Common myeloid progenitor, CD34-positive (primary cell): ENCODE measurements at regions not wholly inside any gene's neighbourhood (a gene's known extent, or its start where the extent isn't known, plus 50 kb on each side); places are given as distances from the start of the nearest gene placed in this dataset.

Experiments used
- CTCF ChIA-PET: fragments of 350-600 bp; sonication (Branson Sonifier 250); formaldehyde crosslinking; loops from one replicate; lab custom pipeline; 2021; ENCODE audit warnings: antibody characterized with exemption; lab: Charles Lee
- POLR2A ChIA-PET: fragments of 350-600 bp; sonication (Branson Sonifier 250); formaldehyde crosslinking; loops from one replicate; lab custom pipeline; 2021; ENCODE audit warnings: antibody characterized with exemption; lab: Charles Lee
- DNase-seq, 3 donors: peaks; one replicate each; pipeline versions ENCODE4 v3.0.0 to v3.0.0-alpha.2; 2013
- H3K27ac ChIP-seq, 2 experiments: 1 replicate in 1 of 2; 2 replicates in 1 of 2; pipeline ENCODE4 v1.7.0; 2013; ENCODE audit warnings: inconsistent platforms in 2 of 2, low read length in 2 of 2, mild to moderate bottlenecking in 2 of 2, low read depth in 1 of 2, moderate library complexity in 1 of 2; ENCODE audit not compliant: severe bottlenecking in 2 of 2, insufficient read depth in 1 of 2, poor library complexity in 1 of 2
- H3K27me3 ChIP-seq, 5 experiments: replicated peaks in 2 of 5; 1 replicate in 3 of 5; 2 replicates in 2 of 5; pipeline versions ENCODE4 v1.6.1 to v1.7.0; 2013; ENCODE audit warnings: low read length in 4 of 5, mild to moderate bottlenecking in 2 of 5, moderate library complexity in 2 of 5, inconsistent platforms in 1 of 5; ENCODE audit not compliant: insufficient read depth in 5 of 5, control insufficient read depth in 4 of 5
- H3K36me3 ChIP-seq, 4 experiments: 1 replicate in 2 of 4; 2 replicates in 2 of 4; pipeline versions ENCODE4 v1.6.1 to v1.7.0; 2013; ENCODE audit warnings: low read length in 3 of 4, control low read depth in 1 of 4, mild to moderate bottlenecking in 1 of 4; ENCODE audit not compliant: control insufficient read depth in 4 of 4, insufficient read depth in 4 of 4
- H3K4me1 ChIP-seq, 4 experiments: 1 replicate in 3 of 4; 2 replicates in 1 of 4; pipeline versions ENCODE4 v1.6.1 to v1.7.1; 2013; ENCODE audit warnings: low read length in 3 of 4, mild to moderate bottlenecking in 3 of 4, control low read depth in 1 of 4, inconsistent platforms in 1 of 4, moderate library complexity in 1 of 4; ENCODE audit not compliant: control insufficient read depth in 4 of 4, insufficient read depth in 4 of 4; ENCODE audit errors: control extremely low read depth in 1 of 4
- H3K4me3 ChIP-seq, 7 experiments: 1 replicate in 4 of 7; 2 replicates in 3 of 7; pipeline versions ENCODE4 v1.5.1 to v1.7.0; 2013; ENCODE audit warnings: mild to moderate bottlenecking in 7 of 7, low read length in 6 of 7, moderate library complexity in 6 of 7, inconsistent platforms in 2 of 7, low read depth in 2 of 7, control low read depth in 1 of 7; ENCODE audit not compliant: insufficient read depth in 4 of 7, control insufficient read depth in 1 of 7; ENCODE audit errors: extremely low read depth in 1 of 7
- H3K9me3 ChIP-seq, 5 experiments: 1 replicate in 4 of 5; 2 replicates in 1 of 5; pipeline versions ENCODE4 v1.6.1 to v1.7.1; 2013; ENCODE audit warnings: low read length in 4 of 5, mild to moderate bottlenecking in 2 of 5, inconsistent platforms in 1 of 5, low read depth in 1 of 5, moderate library complexity in 1 of 5; ENCODE audit not compliant: control insufficient read depth in 4 of 5, insufficient read depth in 2 of 5; ENCODE audit errors: control extremely low read depth in 1 of 5
- WGBS: methylation state at CpG from one replicate; pipeline ENCODE4 v1.1.5; 2013; ENCODE audit not compliant: insufficient coverage; 5-methylcytosine and 5-hydroxymethylcytosine counted together

DNA sequence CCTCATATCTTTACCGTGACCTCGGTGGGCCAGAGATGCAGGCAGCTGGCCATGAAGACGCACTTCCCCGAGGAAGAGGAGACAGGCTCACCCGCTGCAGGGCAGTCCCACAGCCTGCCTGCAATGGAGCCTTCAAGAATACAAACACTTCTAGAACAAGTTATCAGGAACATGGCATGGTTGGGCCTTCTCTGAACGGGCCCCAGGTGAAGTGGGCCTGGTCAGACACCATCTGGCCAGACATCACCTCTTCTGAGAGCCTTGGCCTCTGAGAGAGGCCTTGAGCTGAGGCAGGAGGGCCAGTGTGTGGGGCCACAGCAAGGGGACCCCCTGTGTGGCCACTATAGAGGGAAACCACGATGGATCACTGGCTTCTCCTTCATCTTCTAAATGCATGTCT, 112.4 kb upstream of the GDF10 start:
- ChIA-PET CTCF (no interaction called here), POLR2A (no interaction called here)
- Histone ChIP-seq H3K4me3 (no peak overlapping the region), H3K27me3 (no peaks in the 10 kb centered on the region), H3K9me3 (no peaks in the 10 kb centered on the region), H3K36me3 (no peaks in the 10 kb centered on the region), H3K4me1 (no peaks in the 10 kb centered on the region), H3K27ac (no peak overlapping the region)
- DNase-seq: no peak
- WGBS: 83% methylated on average over 6 of the region's 7 CpGs

GRCh38 chr10:47188156-47188555, 111.8 kb upstream of the GDF10 start:
- Histone ChIP-seq H3K4me3 (no peak overlapping the region), H3K27me3 (no peaks in the 10 kb centered on the region), H3K27ac (no peak overlapping the region), H3K9me3 (no peaks in the 10 kb centered on the region), H3K36me3 (no peaks in the 10 kb centered on the region), H3K4me1 (no peaks in the 10 kb centered on the region)
- ChIA-PET POLR2A (no interaction called here), CTCF (no interaction called here)
- no peak for DNase-seq
- 100% methylated on average over 2 of the region's 3 CpGs for WGBS

- WGBS: 95% methylated on average over 6 of the region's 6 CpGs
- Histone ChIP-seq H3K27ac (no peak overlapping the region), H3K9me3 (no peaks in the 10 kb centered on the region), H3K36me3 (no peaks in the 10 kb centered on the region), H3K4me1 (no peaks in the 10 kb centered on the region), H3K4me3 (no peak overlapping the region), H3K27me3 (no peaks in the 10 kb centered on the region)
- no peak for DNase-seq
- CTCF ChIA-PET: no interaction called here
- POLR2A ChIA-PET: no interaction called here
Measured at GRCh38 chr10:47189802-47190201, 110.2 kb upstream of the GDF10 start.

- no CpG with 5 or more reads among the region's 5 CpGs for WGBS
- ChIA-PET CTCF (no interaction called here), POLR2A (no interaction called here)
- no peaks in the 10 kb centered on the region for H3K9me3 ChIP-seq
- H3K4me3 ChIP-seq: no peak overlapping the region
- H3K27me3 ChIP-seq: no peaks in the 10 kb centered on the region
- no peak for DNase-seq
- H3K27ac ChIP-seq: no peak overlapping the region
- H3K36me3 ChIP-seq: no peaks in the 10 kb centered on the region
- H3K4me1 ChIP-seq: peaks cover 0 to 4% (median 0%) of the 10 kb centered on the region in 4 experiments
Measured at GRCh38 chr10:47190301-47190700, 109.7 kb upstream of the GDF10 start.

GRCh38 chr10:47190802-47191450, 109.1 kb upstream of the GDF10 start:
- CTCF ChIA-PET: no interaction called here
- Histone ChIP-seq H3K4me3 (no peak overlapping the region), H3K27me3 (no peaks in the 10 kb centered on the region), H3K27ac (no peak overlapping the region), H3K9me3 (no peaks in the 10 kb centered on the region), H3K4me1 (peaks cover 0 to 9% (median 0%) of the 10 kb centered on the region in 4 experiments), H3K36me3 (no peaks in the 10 kb centered on the region)
- 100% methylated on average over 3 of the region's 5 CpGs for WGBS
- no peak for DNase-seq
- POLR2A ChIA-PET: no interaction called here

DNA sequence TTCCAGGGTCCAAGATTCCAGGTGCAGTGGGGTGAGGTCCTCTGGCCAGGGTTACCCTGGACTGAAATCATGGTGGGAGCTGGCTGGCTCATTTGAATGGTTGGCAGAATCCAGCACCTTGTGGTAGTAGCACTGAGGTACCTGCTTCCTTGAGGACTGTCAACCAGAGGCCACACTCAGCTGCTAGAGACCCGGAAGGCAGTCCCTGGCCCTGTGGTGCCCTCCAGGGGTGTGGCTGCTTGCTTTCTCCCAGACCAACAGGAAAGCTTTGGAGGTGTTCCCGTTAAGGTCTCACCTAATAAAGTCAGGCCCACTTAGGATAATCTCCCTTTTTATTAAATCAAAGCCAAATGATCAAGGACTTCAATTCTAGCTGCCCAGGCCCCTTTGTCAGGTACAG, 107.7 kb upstream of the GDF10 start:
- H3K27me3 ChIP-seq: no peaks in the 10 kb centered on the region
- WGBS: 89% methylated on average over 2 of the region's 2 CpGs
- no peak overlapping the region for H3K27ac ChIP-seq
- H3K9me3 ChIP-seq: no peaks in the 10 kb centered on the region
- peaks cover 0 to 11% (median 0%) of the 10 kb centered on the region in 4 experiments for H3K4me1 ChIP-seq
- CTCF ChIA-PET: interaction anchor here (0.9 to 1.1 kb wide), 2 partner anchors 9 to 183 kb away, joined by 3 to 4 read pairs; no protein-coding TSS in a partner anchor
- POLR2A ChIA-PET: no interaction called here
- DNase-seq: no peak
- no peaks in the 10 kb centered on the region for H3K36me3 ChIP-seq
- H3K4me3 ChIP-seq: no peak overlapping the region

- Histone ChIP-seq H3K27ac (no peak overlapping the region), H3K9me3 (no peaks in the 10 kb centered on the region), H3K36me3 (no peaks in the 10 kb centered on the region), H3K4me3 (no peak overlapping the region), H3K4me1 (peaks cover 0 to 11% (median 0%) of the 10 kb centered on the region in 4 experiments), H3K27me3 (no peaks in the 10 kb centered on the region)
- WGBS: 83% methylated on average over 4 of the region's 6 CpGs
- CTCF ChIA-PET: no interaction called here
- POLR2A ChIA-PET: no interaction called here
- DNase-seq: peak in 2 of 3 donors; percentile 61 to 63
Measured at GRCh38 chr10:47193666-47194065, 106.3 kb upstream of the GDF10 start.
